HG03139 (cell line): ENCODE measurements at regions not wholly inside any gene's neighbourhood (a gene's known extent, or its start where the extent isn't known, plus 50 kb on each side); places are given as distances from the start of the nearest gene placed in this dataset.

ENCODE experiments used
- ATAC-seq: cut with Tn5 transposase; IDR thresholded peaks from one replicate; pipeline ENCODE4 v1.9.1; 2021; ENCODE audit not compliant: unreplicated experiment

GRCh38 chr3:124463234-124463633, 267.0 kb upstream of the UMPS start:
- ATAC-seq, result no peak

- ATAC-seq, result no peak
Measured at GRCh38 chr3:124467980-124468902, 262.0 kb upstream of the UMPS start.

GRCh38 chr3:124469555-124469954, 260.7 kb upstream of the UMPS start:
- ATAC-seq, result no peak

GRCh38 chr3:124478830-124479229, 251.4 kb upstream of the UMPS start:
- no peak for ATAC-seq

GRCh38 chr3:124483915-124484470, 246.3 kb upstream of the UMPS start:
- no peak for ATAC-seq

GRCh38 chr3:124486324-124486723, 243.9 kb upstream of the UMPS start:
- no peak for ATAC-seq

GRCh38 chr3:124489506-124489905, 240.7 kb upstream of the UMPS start:
- ATAC-seq, result no peak

GRCh38 chr3:124491098-124491497, 239.2 kb upstream of the UMPS start:
- no peak for ATAC-seq

GRCh38 chr3:124491875-124492274, 238.4 kb upstream of the UMPS start:
- ATAC-seq, result no peak

- no peak for ATAC-seq
Measured at GRCh38 chr3:124492824-124493223, 237.4 kb upstream of the UMPS start.

- no peak for ATAC-seq
Measured at GRCh38 chr3:124496061-124496460, 234.2 kb upstream of the UMPS start.

GRCh38 chr3:124497487-124497886, 232.8 kb upstream of the UMPS start:
- ATAC-seq, result no peak

GRCh38 chr3:124498891-124499290, 231.4 kb upstream of the UMPS start:
- ATAC-seq, result no peak

- no peak for ATAC-seq
Measured at GRCh38 chr3:124504332-124505059, 225.8 kb upstream of the UMPS start.

GRCh38 chr3:124509884-124510283, 220.4 kb upstream of the UMPS start:
- ATAC-seq, result no peak

- no peak for ATAC-seq
Measured at GRCh38 chr3:124510290-124510689, 220.0 kb upstream of the UMPS start.

GRCh38 chr3:124512881-124513609, 217.2 kb upstream of the UMPS start:
- ATAC-seq, result no peak

GRCh38 chr3:124513610-124513997, 216.6 kb upstream of the UMPS start:
- no peak for ATAC-seq

GRCh38 chr3:124514683-124515082, 215.6 kb upstream of the UMPS start:
- ATAC-seq, result no peak

- ATAC-seq, result no peak
Measured at GRCh38 chr3:124516333-124516732, 213.9 kb upstream of the UMPS start.

GRCh38 chr3:124517306-124517705, 212.9 kb upstream of the UMPS start:
- ATAC-seq, result no peak
